Glutamatergic neuron (in vitro differentiated cells): ENCODE measurements at regions not wholly inside any gene's neighbourhood (a gene's known extent, or its start where the extent isn't known, plus 50 kb on each side); places are given as distances from the start of the nearest gene placed in this dataset.
A peak's percentile ranks its signal among the peaks of the same experiment; 100 is the strongest.
"Not testable (repeated sequence)": the region's sequence is repeated elsewhere in the genome, so short reads cannot be mapped to it uniquely, and the experiment has no call there.

Experiments used
- DNase-seq: peaks from one replicate; pipeline ENCODE4 v3.0.0; 2022
- H3K27ac Mint-ChIP-seq: one replicate; pipeline ENCODE4 v1.8.0; 2020; ENCODE audit warnings: mild to moderate bottlenecking, mixed read lengths, inconsistent platforms; ENCODE audit not compliant: unreplicated experiment
- H3K27me3 Mint-ChIP-seq: one replicate; pipeline ENCODE4 v1.8.0; 2020; ENCODE audit warnings: mild to moderate bottlenecking, moderate library complexity, mixed read lengths, inconsistent platforms; ENCODE audit not compliant: unreplicated experiment
- H3K36me3 Mint-ChIP-seq: one replicate; pipeline ENCODE4 v1.8.0; 2020; ENCODE audit warnings: mild to moderate bottlenecking, mixed read lengths, inconsistent platforms; ENCODE audit not compliant: unreplicated experiment
- H3K4me1 Mint-ChIP-seq: one replicate; pipeline ENCODE4 v1.8.0; 2020; ENCODE audit warnings: mild to moderate bottlenecking, low read depth, mixed read lengths, inconsistent platforms; ENCODE audit not compliant: unreplicated experiment
- H3K4me3 Mint-ChIP-seq: one replicate; pipeline ENCODE4 v1.8.0; 2020; ENCODE audit warnings: mild to moderate bottlenecking, mixed read lengths, inconsistent platforms; ENCODE audit not compliant: unreplicated experiment
- H3K9me3 Mint-ChIP-seq: one replicate; pipeline ENCODE4 v1.8.0; 2020; ENCODE audit warnings: mild to moderate bottlenecking, moderate library complexity, mixed read lengths, inconsistent platforms; ENCODE audit not compliant: unreplicated experiment
- TF ChIP-seq, protein P1 (sequence below): fragments of 200-600 bp; sonication (generic); IDR thresholded peaks from one replicate; pipeline ENCODE4 v1.5.0; 2021; ENCODE audit not compliant: partially characterized antibody, unreplicated experiment

DNA sequence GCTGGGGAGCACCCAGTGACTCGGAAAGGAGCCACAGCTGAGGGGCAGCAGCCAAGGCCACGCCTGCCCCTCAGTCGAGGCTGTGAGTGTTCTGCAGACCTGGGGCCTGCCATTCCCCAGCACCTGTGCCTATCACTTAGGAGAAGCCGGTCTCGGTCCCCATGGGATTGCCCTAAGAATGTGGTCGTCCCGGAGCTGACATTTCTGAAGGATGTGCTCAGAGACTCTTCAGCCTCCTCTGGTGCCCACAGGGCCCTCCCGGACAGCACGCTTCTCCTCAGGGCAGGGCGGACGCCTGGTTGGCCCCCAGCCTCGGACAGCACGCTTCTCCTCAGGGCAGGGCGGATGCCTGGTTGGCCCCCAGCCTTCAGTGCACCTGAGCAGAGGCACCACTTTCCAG lies 223.9 kb downstream of the ERMARD start:
- no peaks in the 10 kb centered on the region for H3K4me1 Mint-ChIP-seq
- TF ChIP-seq, protein P1, sequence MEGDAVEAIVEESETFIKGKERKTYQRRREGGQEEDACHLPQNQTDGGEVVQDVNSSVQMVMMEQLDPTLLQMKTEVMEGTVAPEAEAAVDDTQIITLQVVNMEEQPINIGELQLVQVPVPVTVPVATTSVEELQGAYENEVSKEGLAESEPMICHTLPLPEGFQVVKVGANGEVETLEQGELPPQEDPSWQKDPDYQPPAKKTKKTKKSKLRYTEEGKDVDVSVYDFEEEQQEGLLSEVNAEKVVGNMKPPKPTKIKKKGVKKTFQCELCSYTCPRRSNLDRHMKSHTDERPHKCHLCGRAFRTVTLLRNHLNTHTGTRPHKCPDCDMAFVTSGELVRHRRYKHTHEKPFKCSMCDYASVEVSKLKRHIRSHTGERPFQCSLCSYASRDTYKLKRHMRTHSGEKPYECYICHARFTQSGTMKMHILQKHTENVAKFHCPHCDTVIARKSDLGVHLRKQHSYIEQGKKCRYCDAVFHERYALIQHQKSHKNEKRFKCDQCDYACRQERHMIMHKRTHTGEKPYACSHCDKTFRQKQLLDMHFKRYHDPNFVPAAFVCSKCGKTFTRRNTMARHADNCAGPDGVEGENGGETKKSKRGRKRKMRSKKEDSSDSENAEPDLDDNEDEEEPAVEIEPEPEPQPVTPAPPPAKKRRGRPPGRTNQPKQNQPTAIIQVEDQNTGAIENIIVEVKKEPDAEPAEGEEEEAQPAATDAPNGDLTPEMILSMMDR = no peak
- no peak overlapping the region for H3K27ac Mint-ChIP-seq
- peak; percentile 14 for DNase-seq
- H3K4me3 Mint-ChIP-seq = no peak overlapping the region
- peaks cover 4% of the 10 kb centered on the region for H3K9me3 Mint-ChIP-seq
- H3K36me3 Mint-ChIP-seq = no peaks in the 10 kb centered on the region
- peaks cover 7% of the 10 kb centered on the region for H3K27me3 Mint-ChIP-seq

DNA sequence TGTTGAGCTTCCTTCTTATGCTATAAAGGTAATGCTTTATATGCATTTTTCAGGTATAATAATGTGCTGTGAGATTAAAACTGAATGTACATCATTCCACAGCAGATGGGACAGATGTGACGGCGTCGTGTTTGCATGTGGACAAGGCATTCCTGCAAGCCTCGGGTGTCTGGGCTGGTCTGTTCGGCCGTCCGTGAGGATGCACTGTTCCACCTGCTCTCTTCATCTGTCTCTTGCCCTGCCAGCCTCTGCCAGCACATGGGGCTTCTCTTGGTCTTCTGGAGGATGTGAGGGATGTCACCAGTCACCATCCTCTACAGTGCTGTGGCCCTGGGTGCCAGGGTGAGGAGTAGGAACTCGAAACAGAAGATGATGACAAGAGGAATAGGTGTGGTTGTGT lies 223.2 kb downstream of the ERMARD start:
- no peak overlapping the region for H3K4me3 Mint-ChIP-seq
- H3K9me3 Mint-ChIP-seq = peaks cover 4% of the 10 kb centered on the region
- peaks cover 3% of the 10 kb centered on the region for H3K4me1 Mint-ChIP-seq
- DNase-seq = peak; percentile 16
- H3K27ac Mint-ChIP-seq = no peak overlapping the region
- TF ChIP-seq, protein P1 = no peak
- H3K27me3 Mint-ChIP-seq = peaks cover 7% of the 10 kb centered on the region
- no peaks in the 10 kb centered on the region for H3K36me3 Mint-ChIP-seq

DNA sequence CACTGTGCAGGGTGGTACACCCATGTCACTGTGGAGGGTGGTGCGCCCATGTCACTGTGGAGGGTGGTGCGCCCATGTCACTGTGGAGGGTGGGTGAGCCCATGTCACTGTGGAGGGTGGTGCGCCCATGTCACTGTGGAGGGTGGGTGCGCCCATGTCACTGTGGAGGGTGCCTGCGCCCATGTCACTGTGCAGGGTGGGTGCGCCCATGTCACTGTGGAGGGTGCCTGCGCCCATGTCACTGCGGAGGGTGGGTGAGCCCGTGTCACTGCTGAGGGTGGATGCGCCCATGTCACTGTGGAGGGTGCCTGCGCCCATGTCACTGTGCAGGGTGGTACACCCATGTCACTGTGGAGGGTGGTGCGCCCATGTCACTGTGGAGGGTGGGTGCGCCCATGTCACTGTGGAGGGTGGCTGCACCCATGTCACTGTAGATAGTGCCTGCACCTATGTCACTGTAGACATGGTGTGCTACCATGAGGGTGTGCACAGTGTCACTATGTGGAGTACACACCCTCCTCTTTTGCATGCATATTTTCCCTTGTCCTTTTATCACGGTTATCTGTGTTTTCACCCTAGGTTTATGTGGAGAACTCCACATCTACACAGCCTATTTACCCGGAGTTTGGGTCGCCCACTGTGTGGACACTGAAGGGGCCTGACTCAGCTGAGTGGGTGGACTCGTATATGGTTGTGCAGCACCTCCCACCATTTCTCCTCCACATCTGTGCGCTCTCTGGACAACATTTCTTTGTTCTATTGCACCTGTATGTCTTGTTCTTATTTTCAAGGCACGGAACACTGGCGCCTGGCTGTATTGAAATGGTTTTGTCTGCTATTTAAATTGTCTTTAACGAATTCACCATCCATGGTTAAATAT lies 222.4 kb downstream of the ERMARD start:
- H3K27ac Mint-ChIP-seq, H3K36me3 Mint-ChIP-seq, H3K27me3 Mint-ChIP-seq, H3K4me3 Mint-ChIP-seq, H3K4me1 Mint-ChIP-seq, H3K9me3 Mint-ChIP-seq: not testable (repeated sequence)
- DNase-seq = peak; percentile 3

DNA sequence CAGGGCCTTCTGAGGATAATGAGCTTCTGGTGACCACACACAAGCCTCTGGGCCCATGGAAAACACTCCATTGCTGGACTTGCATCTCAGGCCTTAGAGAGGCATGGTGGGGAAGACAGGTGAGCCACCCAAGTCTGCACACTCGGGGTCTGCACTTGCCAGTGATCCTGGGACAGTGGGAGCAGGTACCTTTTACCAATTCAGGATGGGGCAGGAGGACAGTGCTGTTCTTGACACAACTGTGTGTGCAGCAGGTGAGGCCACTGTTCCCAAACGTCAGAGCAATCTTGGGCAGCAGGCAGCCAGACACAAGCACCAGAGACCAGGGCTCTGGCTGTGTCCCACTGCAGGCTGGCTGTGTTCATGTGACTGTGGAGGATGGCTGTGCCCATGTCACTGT lies 221.3 kb downstream of the ERMARD start:
- peak; percentile 8 for DNase-seq
- no peak overlapping the region for H3K27ac Mint-ChIP-seq
- TF ChIP-seq, protein P1 = no peak
- peaks cover 5% of the 10 kb centered on the region for H3K36me3 Mint-ChIP-seq
- peaks cover 7% of the 10 kb centered on the region for H3K9me3 Mint-ChIP-seq
- H3K4me3 Mint-ChIP-seq = no peak overlapping the region
- peaks cover 16% of the 10 kb centered on the region for H3K27me3 Mint-ChIP-seq
- H3K4me1 Mint-ChIP-seq = peaks cover 5% of the 10 kb centered on the region

DNA sequence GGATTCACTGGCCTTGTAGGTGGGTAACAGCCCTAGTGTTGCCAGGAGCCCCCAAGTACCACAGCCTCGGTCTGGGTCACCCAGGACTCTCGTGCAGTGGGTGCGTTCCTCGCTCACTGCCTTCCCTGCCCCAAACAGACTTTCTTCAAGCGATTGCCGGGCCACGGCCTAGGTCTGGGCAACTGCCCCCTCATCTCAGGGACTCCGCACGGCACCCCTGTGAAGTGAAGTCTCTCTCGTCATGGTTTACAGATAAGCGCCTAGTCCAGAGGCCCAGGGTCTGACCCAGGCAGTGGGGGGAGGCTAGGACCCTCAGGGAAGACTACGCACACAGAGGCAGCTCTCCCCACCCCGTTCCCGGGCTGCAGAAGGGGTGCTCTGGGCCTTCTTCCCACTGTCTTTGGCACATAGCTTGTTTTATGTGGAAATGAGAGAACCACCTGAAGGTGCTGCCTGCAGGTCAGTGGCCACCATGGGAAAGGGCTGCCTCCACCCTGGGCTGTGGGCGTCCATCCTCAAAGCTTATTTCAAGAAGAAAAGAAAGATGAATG lies 220.8 kb downstream of the ERMARD start:
- DNase-seq = peak; percentile 4
- Mint-ChIP-seq H3K27ac (no peak overlapping the region), H3K4me3 (no peak overlapping the region), H3K27me3 (peaks cover 18% of the 10 kb centered on the region), H3K36me3 (peaks cover 5% of the 10 kb centered on the region), H3K9me3 (peaks cover 7% of the 10 kb centered on the region), H3K4me1 (peaks cover 5% of the 10 kb centered on the region)
- TF ChIP-seq, protein P1 = no peak
